ENCODE measurements at regions not wholly inside any gene's neighbourhood (a gene's known extent, or its start where the extent isn't known, plus 50 kb on each side); places are given as distances from the start of the nearest gene placed in this dataset.
"Not testable (repeated sequence)": the region's sequence is repeated elsewhere in the genome, so short reads cannot be mapped to it uniquely, and the experiment has no call there.

- H2AFZ ChIP-seq (ENCODE audit: control insufficient read depth, low read length) = no peak overlapping the region
- H3K79me2 ChIP-seq (ENCODE audit: control insufficient read depth, insufficient read depth, low read length) = no peaks in the 10 kb centered on the region
- dilution Hi-C loops (cut with MboI; ENCODE audit: extremely low pct_ligation_motif_present, low sequenced_read_pairs) = no loop called here
- no peaks in the 10 kb centered on the region for H4K20me1 ChIP-seq (ENCODE audit: control insufficient read depth, extremely low read depth, insufficient read depth, low read length)
- DNase-seq (ENCODE audit: low read depth, low spot score) (no peak), FAIRE-seq (no peak)
- no peaks in the 10 kb centered on the region for H3K27me3 ChIP-seq (ENCODE audit: control insufficient read depth, extremely low read depth, insufficient read depth, low read length)
- H3K9ac ChIP-seq (ENCODE audit: control insufficient read depth, extremely low read depth, insufficient read depth, low read length) = no peak overlapping the region
- H3K4me2 ChIP-seq (ENCODE audit: control insufficient read depth, extremely low read depth, insufficient read depth, low read depth, low read length) = no peak overlapping the region
- TF ChIP-seq CTCF (optimal IDR thresholded peaks at IDR 0.05 in 1 of 3, IDR thresholded peaks at IDR 0.05 in 1 of 3, conservative IDR thresholded peaks at IDR 0.05 in 1 of 3; ENCODE audit: extremely low read depth in 1 of 3, insufficient read depth in 2 of 3, low read length in 3 of 3) (no peak), EZH2 (IDR thresholded peaks at IDR 0.05; ENCODE audit: low read length) (no peak)
- H3K9me3 ChIP-seq (ENCODE audit: control insufficient read depth, low read depth, low read length) = no peaks in the 10 kb centered on the region
- no peak overlapping the region for H3K4me3 ChIP-seq (ENCODE audit: control insufficient read depth in 2 of 3, extremely low read depth in 1 of 3, insufficient read depth in 2 of 3, low read depth in 1 of 3, low read length in 3 of 3)
- no peaks in the 10 kb centered on the region for H3K36me3 ChIP-seq (ENCODE audit: control insufficient read depth in 2 of 2, extremely low read depth in 1 of 2, insufficient read depth in 2 of 2, low read length in 2 of 2)
- H3K4me1 ChIP-seq (ENCODE audit: control insufficient read depth, extremely low read depth, insufficient read depth, low read length) = no peaks in the 10 kb centered on the region
- H3K27ac ChIP-seq (ENCODE audit: control insufficient read depth, insufficient read depth, low read length) = no peak overlapping the region
- H3K9me1 ChIP-seq (ENCODE audit: control insufficient read depth, extremely low read depth, insufficient read depth, low read length) = no peaks in the 10 kb centered on the region
Observed at GRCh38 chr2:53608293-53608692, 159.3 kb upstream of the CHAC2 start.

DNA sequence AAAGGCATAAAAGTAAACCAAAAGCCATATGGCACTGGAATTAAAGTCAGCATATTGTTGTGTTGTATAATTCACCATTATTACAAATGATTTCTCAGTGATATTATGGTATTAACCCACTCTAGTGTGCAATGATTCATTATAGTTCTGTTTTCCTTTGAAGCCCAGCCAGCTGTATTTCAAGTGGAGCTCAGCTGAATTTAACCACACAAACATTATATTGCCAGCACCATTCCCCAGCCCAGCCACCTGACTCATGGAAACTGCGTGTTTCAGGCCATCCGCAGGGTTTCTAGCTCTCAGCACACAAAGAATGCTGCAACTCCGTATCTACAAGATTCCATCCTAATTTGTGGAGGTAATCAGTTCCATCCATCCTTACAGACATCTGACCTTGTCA lies 166.8 kb upstream of the CHAC2 start:
- no peak overlapping the region for H3K27ac ChIP-seq (ENCODE audit: control insufficient read depth, insufficient read depth, low read length)
- no peaks in the 10 kb centered on the region for H3K4me1 ChIP-seq (ENCODE audit: control insufficient read depth, extremely low read depth, insufficient read depth, low read length)
- no peak for TF ChIP-seq CTCF (optimal IDR thresholded peaks at IDR 0.05 in 1 of 3, IDR thresholded peaks at IDR 0.05 in 1 of 3, conservative IDR thresholded peaks at IDR 0.05 in 1 of 3; ENCODE audit: extremely low read depth in 1 of 3, insufficient read depth in 2 of 3, low read length in 3 of 3)
- TF ChIP-seq EZH2 (IDR thresholded peaks at IDR 0.05; ENCODE audit: low read length) = no peak
- H3K36me3 ChIP-seq (ENCODE audit: control insufficient read depth in 2 of 2, extremely low read depth in 1 of 2, insufficient read depth in 2 of 2, low read length in 2 of 2) = no peaks in the 10 kb centered on the region
- no peaks in the 10 kb centered on the region for H3K27me3 ChIP-seq (ENCODE audit: control insufficient read depth, extremely low read depth, insufficient read depth, low read length)
- no peaks in the 10 kb centered on the region for H3K9me3 ChIP-seq (ENCODE audit: control insufficient read depth, low read depth, low read length)
- H3K4me3 ChIP-seq (ENCODE audit: control insufficient read depth in 2 of 3, extremely low read depth in 1 of 3, insufficient read depth in 2 of 3, low read depth in 1 of 3, low read length in 3 of 3) = no peak overlapping the region
- H4K20me1 ChIP-seq (ENCODE audit: control insufficient read depth, extremely low read depth, insufficient read depth, low read length) = no peaks in the 10 kb centered on the region
- DNase-seq (ENCODE audit: low read depth, low spot score) (no peak), FAIRE-seq (no peak)
- H3K9ac ChIP-seq (ENCODE audit: control insufficient read depth, extremely low read depth, insufficient read depth, low read length) = no peak overlapping the region
- H3K9me1 ChIP-seq (ENCODE audit: control insufficient read depth, extremely low read depth, insufficient read depth, low read length) = no peaks in the 10 kb centered on the region
- H3K79me2 ChIP-seq (ENCODE audit: control insufficient read depth, insufficient read depth, low read length) = no peaks in the 10 kb centered on the region
- no peak overlapping the region for H3K4me2 ChIP-seq (ENCODE audit: control insufficient read depth, extremely low read depth, insufficient read depth, low read depth, low read length)
- H2AFZ ChIP-seq (ENCODE audit: control insufficient read depth, low read length) = no peak overlapping the region
- dilution Hi-C loops (cut with MboI; ENCODE audit: extremely low pct_ligation_motif_present, low sequenced_read_pairs) = no loop called here

- H3K9me1 ChIP-seq (ENCODE audit: control insufficient read depth, extremely low read depth, insufficient read depth, low read length); H3K36me3 ChIP-seq (ENCODE audit: control insufficient read depth in 2 of 2, extremely low read depth in 1 of 2, insufficient read depth in 2 of 2, low read length in 2 of 2); H4K20me1 ChIP-seq (ENCODE audit: control insufficient read depth, extremely low read depth, insufficient read depth, low read length); H3K79me2 ChIP-seq (ENCODE audit: control insufficient read depth, insufficient read depth, low read length); H3K27me3 ChIP-seq (ENCODE audit: control insufficient read depth, extremely low read depth, insufficient read depth, low read length); H3K9ac ChIP-seq (ENCODE audit: control insufficient read depth, extremely low read depth, insufficient read depth, low read length); dilution Hi-C loops (cut with MboI; ENCODE audit: extremely low pct_ligation_motif_present, low sequenced_read_pairs); H3K4me1 ChIP-seq (ENCODE audit: control insufficient read depth, extremely low read depth, insufficient read depth, low read length); H3K4me2 ChIP-seq (ENCODE audit: control insufficient read depth, extremely low read depth, insufficient read depth, low read depth, low read length); H3K4me3 ChIP-seq (ENCODE audit: control insufficient read depth in 2 of 3, extremely low read depth in 1 of 3, insufficient read depth in 2 of 3, low read depth in 1 of 3, low read length in 3 of 3); DNase-seq (ENCODE audit: low read depth, low spot score); H3K9me3 ChIP-seq (ENCODE audit: control insufficient read depth, low read depth, low read length); H3K27ac ChIP-seq (ENCODE audit: control insufficient read depth, insufficient read depth, low read length); FAIRE-seq: not testable (repeated sequence)
- H2AFZ ChIP-seq (ENCODE audit: control insufficient read depth, low read length) = peak overlapping the region; percentile 70
Observed at GRCh38 chr2:53586733-53587612, 180.6 kb upstream of the CHAC2 start.
